GM21367 (cell line): ENCODE measurements at regions not wholly inside any gene's neighbourhood (a gene's known extent, or its start where the extent isn't known, plus 50 kb on each side); places are given as distances from the start of the nearest gene placed in this dataset.
"Not testable (repeated sequence)": the region's sequence is repeated elsewhere in the genome, so short reads cannot be mapped to it uniquely, and the experiment has no call there.

Source experiments
- ATAC-seq: cut with Tn5 transposase; IDR thresholded peaks from one replicate; pipeline ENCODE4 v1.9.1; 2021; ENCODE audit not compliant: unreplicated experiment

GRCh38 chr13:72657379-72657778 is 70.0 kb downstream of the MZT1 start:
- no peak for ATAC-seq

- ATAC-seq = no peak
Measured at GRCh38 chr13:72656357-72656756, 71.1 kb downstream of the MZT1 start.

GRCh38 chr13:72653506-72653905 is 73.9 kb downstream of the MZT1 start:
- no peak for ATAC-seq

- ATAC-seq = no peak
Measured at GRCh38 chr13:72652681-72653080, 74.7 kb downstream of the MZT1 start.

DNA sequence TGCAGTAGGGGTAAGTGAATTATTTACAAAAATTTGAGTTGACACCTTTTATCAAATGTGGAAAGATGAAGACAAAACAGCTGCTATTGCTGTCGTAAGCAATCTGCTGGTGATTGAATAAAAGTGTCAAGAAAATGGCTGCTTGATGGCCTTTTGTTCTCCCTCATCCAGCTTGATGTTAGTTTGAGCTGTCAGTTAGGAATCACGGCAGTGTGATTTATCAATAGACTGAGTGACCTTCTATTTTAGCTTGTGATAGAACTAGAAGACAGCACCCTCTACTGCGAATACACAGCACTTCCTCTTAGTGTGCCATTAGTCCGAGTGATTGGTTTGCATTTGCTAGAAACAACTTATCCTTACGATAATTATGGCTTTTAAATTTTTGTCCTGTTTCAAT is 76.3 kb downstream of the MZT1 start:
- ATAC-seq = no peak

DNA sequence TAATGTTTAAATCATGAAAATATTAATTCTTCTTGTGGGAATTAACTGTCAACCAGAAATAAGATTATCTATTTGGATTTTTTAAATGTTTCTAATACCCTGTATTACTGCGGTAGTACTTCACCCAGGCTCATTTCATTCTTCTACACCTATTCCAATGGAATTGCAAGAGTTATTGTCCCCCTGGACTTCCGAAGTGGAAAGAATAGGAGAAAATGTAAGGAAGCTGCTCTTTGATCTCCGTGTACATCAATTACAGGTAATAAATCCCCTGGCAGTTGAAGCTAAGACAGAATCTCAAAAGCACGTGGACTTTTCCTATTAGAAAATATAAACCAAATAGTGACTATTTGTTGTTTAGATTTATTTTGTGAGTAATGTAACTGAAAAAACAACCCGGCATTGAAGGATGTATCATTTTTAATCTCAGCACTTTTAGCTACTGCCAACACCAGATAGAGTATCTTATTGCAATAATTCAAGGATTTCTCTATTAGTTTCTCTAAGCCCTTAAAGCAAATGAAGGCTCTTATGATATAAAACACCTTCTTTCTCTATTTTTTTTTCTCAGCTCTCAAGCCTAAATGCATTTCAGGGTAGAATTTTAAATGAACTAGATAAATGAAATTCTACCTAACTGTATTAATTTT is 77.3 kb downstream of the MZT1 start:
- ATAC-seq = no peak

GRCh38 chr13:72648513-72649065 is 78.8 kb downstream of the MZT1 start:
- no peak for ATAC-seq

DNA sequence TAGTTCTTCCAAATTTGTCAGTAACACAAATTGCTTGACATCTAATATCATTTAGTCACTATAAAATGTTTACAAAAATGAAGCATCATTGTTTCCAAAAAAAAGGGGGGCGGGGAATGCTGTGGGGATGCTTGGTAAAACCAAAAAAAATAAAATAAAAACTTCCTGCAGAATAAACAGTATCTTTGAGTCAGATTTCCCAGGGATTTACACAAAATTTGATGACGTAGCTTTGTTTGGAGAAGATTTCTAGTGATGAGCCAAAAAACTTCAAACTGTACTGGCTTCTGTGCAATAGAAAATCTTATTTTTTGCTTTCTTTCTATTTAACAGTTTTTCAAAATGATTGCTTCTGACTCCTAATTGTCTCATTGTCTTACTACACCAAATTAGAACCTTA is 80.0 kb downstream of the MZT1 start:
- ATAC-seq = no peak

GRCh38 chr13:72645521-72645920 is 81.9 kb downstream of the MZT1 start:
- no peak for ATAC-seq

DNA sequence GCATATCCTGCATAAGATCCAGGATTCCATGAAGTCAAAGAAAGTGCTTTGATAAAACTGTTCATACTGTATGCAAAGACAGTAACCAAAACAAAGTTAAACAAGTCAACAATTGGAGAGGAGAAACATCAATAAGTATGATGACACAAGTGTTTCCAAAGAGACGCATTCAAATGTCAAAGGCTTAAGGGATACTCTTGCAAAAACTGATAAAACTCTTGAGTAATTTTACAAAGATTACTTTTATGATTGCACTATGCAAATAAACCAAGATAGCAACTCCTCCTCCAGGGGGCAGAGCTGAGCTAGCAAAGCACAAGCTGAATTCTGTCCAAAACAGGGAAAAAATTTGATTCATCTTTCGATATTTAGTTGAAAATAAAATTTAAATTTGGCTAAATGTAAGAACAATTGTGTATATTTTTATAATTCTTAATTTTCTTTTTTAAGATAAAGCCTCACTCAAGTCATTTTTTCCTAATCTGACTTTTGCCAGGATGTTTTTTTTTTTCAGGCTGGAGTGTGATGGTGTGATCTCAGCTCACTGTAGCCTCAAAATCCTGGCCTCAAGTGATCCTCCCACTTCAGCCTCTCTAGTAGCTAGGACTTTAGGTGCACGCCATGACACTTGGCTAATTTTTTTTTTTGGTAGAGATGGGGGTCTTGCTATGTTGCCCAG is 84.0 kb downstream of the MZT1 start:
- peak; percentile 53 for ATAC-seq

DNA sequence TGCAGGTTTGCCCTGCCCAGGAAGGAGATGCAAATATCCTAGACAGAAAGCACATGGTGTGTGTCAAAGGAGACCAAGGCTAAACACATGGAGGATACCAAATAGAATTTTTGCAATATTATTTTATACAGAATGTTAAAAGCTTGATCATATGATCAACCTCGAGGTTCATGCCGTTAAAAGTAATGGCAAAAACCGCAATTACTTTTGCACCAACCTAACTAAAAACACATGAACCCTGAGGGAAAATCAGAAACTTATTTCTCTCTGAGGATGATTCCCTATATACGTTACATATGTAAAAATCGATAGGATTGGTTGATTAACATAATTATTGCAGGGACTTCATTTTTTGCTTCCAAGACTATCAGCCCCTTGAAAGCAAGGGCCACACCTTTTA is 88.1 kb downstream of the MZT1 start:
- no peak for ATAC-seq

DNA sequence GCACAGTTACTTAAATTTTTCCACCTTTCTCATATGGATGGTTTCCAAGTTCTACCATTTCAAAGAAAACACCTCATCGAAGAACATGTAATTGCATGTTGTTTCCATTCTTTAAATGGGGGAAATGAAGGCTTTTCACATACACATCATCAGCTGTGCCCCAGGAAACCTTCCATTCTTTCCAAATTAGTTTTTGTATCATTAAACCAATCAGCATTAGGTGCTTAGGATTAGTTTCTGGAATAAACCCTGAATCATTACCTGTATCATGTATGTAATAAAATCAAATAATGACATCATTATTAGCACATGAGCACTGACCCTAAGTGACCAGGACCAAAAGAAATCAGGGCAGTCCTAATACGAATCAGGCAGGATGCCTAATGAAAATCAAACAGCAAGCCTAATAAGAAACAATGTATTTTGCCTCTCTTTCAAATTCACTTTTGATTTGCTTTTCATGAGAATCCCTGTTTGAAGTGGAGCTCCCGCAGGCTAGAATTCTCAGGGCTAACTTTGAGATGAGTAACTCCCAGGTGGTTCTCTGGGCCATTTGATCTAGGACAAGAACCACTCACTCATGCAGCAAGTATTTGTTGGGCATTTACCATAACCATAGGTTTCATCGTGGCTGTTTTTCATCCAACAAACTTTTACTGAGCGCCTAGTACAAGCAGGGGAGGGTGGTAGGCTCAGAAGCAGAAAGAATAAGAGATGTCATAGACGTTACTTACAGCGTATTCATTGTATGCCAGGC is 89.2 kb downstream of the MZT1 start:
- ATAC-seq = no peak

DNA sequence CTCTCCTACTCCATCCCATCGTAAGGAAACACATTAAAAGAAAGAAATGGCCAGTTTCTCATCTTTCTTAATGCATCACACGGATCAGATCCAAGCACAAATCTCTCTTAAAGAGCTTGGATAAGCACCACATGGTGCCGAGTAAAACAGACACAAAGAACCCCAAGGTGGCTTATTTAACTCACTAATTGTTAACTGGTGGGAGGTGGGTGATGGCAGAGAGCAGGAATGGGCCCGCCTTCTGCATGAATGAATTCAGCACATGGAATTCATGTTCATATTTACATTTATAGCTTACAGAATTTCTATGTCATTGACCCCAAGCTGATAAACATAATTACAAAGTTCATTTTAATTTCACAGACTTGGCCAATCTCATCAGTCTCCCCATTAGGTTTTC is 89.9 kb downstream of the MZT1 start:
- no peak for ATAC-seq

DNA sequence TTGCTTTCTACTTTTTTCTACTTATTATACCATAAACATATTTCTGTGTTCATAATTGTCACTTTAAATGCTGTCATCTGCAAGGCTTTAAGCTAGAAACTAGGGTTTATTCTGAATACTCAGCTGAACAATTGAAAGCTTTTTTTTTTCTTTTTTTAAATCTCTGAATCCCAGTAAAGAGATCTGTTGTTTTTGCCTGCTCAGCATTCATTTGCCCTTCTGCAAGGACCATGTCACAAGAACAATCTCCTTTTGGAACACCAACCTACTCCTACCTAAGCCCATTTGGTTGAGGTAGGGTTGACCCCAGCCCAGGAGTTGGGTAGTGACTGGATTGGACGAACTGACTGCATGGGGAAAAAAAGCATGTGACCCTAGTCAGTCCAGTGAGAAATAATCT is 92.6 kb downstream of the MZT1 start:
- ATAC-seq = no peak

- ATAC-seq = no peak
Measured at GRCh38 chr13:72622546-72622945, 104.9 kb downstream of the MZT1 start.

DNA sequence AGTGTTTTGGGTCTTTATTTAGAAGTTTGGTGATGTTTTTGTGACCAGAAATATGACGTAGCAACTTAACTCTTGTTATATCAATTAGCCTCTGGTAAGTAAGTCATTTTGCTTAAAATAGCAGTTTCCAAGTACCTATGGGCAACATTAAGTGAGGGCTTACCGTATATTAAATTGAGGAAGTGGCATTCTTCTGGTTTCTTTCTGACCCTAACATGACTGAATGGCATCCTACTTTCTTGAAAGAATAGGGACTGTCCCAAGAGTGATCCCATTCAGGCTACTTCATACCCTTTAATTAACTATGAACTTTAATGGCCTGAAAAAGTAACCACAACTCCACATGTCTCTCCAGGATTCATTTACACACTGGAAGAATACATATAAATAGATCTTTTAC is 106.6 kb downstream of the MZT1 start:
- ATAC-seq = no peak

GRCh38 chr13:72617951-72618350 is 109.5 kb downstream of the MZT1 start:
- no peak for ATAC-seq

DNA sequence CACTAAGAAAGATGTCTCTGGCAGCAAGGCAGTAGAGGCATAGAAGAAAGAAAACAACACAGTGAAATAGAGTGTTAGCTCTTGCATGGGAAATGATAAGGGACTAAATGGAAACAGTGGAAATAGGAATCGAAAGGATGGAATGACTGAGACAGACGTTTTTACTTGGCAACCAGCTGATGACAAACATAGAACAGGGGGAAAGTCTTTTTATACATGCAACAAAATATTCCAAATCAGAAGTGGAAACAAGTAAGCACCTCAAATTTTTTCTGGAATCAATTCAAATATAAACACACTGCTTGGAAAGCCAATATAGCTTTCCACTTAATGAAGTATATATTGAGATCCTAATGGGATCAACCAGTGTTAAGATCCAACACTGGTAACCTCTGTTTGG is 110.2 kb downstream of the MZT1 start:
- ATAC-seq = no peak

GRCh38 chr13:72610251-72610891 is 117.1 kb downstream of the MZT1 start:
- not testable (repeated sequence) for ATAC-seq

GRCh38 chr13:72599178-72599743 is 128.2 kb downstream of the MZT1 start:
- no peak for ATAC-seq

- ATAC-seq = no peak
Measured at GRCh38 chr13:72590091-72590740, 137.2 kb downstream of the MZT1 start.
